GM18868 (cell line): ENCODE measurements at regions not wholly inside any gene's neighbourhood (a gene's known extent, or its start where the extent isn't known, plus 50 kb on each side); places are given as distances from the start of the nearest gene placed in this dataset.
"Not testable (repeated sequence)": the region's sequence is repeated elsewhere in the genome, so short reads cannot be mapped to it uniquely, and the experiment has no call there.

Experiments used
- ATAC-seq: cut with Tn5 transposase; IDR thresholded peaks from one replicate; pipeline ENCODE4 v1.9.1; 2021; ENCODE audit warnings: mild to moderate bottlenecking, moderate library complexity; ENCODE audit not compliant: unreplicated experiment

DNA sequence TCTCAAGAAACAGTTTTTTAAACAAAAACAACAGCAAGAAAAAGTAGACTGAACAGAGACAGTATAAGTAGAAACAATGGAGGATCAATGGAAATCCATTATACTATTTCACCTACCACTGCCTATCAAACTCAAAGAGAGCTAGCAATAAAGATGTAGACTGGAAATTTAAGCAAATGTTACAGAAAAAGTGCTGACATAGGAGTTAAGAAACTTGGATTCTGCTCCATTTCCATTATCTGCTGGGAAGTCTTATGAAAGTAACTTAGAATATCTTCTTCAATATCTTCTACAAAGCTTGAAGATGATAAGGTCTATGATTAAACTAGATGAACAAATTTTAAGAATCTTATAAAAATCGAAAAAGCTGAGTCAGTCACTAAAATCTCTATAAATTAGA is 1469.8 kb upstream of the C9orf72 start:
- ATAC-seq, result no peak

DNA sequence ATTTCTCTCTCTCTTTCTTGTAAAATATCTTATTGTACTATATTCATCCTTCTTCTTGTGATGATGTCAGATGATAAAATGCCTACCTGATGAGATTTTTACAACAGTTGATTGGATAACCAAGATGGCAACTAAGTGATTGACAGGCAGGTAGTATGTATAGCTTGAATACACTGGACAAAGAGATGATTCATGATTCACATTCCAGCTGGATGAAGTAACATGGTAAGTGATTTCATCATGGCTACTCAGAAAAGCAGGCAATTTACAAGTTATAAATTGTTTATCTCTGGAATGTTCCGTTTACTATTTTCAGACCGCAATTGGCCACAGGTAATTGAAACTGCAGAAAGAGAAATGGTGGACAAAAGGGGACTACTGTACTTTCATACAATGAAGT is 1471.7 kb upstream of the C9orf72 start:
- ATAC-seq, result no peak

DNA sequence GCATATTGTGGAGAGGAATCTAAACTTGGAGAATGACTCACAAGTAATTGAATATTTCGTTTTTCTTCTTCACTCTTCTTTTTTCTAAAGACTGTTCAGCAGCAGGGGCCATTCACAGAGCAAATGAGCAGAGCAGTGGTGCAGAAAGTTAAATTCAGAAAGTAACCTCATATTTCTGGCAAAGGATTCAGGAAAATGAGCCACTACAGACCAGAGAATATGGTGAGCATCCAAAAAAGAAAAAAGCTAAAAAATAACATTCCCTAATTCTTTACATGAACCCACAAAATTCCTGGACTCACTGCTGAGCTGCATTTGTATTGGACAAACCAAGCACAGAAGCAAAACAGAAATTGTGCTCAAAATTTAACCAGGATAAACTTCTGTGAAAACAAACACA is 1486.8 kb upstream of the C9orf72 start:
- ATAC-seq, result no peak

DNA sequence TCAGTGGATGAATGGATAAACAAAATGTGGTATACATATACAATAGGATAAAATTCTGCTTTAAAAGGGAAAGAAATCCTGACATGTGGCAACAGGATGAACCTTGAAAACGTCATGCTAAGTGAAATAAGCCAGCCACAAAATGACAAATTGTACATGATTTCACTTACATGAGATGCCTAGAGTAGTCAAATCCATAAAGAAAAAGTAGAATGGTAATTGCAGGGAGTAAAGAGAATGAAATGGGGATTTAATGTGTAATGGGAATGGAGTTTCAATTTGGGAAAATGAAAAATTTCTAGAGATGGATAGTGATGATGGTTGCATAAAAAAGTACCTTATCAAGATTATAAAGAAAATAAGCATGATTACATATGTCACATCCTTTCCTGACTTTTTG is 1489.2 kb upstream of the C9orf72 start:
- ATAC-seq, result no peak

DNA sequence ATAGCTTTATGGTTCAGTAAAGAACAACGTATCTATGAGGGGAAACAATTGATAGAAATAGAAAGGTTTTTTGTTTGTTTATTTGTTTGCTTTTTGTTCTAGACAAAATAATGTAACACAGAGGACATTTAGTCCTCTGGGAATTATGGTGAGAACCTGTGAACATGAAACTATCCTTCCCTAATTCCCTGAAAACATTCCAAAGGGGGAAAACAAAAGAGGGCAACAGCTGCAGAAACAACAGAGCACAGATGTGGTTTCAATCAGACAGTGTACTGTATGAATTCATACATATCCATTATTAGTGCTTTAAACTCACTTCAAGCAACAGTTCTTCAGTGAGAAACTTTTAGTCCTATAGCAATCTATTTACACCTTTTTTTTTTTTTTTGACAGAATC is 1489.8 kb upstream of the C9orf72 start:
- ATAC-seq, result no peak

DNA sequence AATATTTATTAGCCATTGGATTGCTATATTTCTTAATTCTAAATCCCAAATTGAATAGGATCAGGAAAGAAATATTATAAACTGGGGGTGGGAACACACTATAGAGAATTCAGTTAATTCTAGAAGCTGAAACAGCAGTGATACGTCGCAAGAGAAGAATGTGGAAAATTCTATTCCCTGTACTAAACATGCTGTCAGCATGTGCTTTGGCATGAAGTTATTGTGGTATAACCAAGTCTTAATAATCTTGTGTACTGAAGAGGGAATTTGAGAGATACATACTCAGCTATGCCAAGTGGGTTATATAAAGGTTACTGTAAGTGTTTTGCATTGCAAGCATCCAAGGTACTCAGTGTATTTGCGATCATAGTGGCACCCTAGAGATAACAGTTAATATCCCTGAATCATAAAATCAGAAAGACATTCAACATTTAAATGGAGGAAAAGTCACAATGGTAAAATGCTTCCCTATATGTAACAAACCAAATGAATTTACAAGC is 1492.9 kb upstream of the C9orf72 start:
- no peak for ATAC-seq

DNA sequence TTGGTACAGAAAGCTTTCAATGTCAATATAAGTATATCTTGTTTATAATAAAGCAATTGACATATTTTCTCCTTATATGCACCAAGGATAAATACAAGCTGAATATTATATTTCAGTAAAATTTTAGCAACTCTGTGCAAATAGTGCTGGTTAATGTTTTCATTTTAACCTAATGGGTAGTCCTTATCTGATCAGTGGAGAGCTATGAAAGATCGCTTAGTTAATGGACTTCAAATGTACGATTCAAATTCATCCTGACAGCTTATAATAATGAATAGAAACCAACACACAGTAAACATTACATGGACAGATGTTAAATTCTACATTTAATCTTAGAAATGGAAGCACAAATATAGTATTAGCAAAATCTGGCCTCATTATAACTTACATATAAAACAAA is 1495.2 kb upstream of the C9orf72 start:
- no peak for ATAC-seq

DNA sequence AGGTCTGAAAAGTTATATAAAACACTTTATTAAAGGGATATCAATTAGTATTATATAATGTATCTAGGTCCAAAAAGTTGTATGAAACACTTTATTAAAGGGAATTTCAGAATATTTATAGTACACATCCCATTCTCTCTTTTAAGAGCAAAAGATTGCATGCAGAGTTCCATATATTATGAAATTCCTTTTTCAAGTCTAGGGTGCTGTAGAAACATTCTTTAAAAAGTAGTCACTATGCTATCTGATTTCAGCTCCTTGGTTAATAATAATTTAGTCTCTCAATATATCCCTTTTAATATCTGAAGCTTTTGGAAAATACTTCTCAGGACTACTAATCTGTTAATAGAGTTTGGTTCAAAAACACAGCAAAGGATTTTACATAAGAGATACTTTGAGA is 1496.1 kb upstream of the C9orf72 start:
- no peak for ATAC-seq

DNA sequence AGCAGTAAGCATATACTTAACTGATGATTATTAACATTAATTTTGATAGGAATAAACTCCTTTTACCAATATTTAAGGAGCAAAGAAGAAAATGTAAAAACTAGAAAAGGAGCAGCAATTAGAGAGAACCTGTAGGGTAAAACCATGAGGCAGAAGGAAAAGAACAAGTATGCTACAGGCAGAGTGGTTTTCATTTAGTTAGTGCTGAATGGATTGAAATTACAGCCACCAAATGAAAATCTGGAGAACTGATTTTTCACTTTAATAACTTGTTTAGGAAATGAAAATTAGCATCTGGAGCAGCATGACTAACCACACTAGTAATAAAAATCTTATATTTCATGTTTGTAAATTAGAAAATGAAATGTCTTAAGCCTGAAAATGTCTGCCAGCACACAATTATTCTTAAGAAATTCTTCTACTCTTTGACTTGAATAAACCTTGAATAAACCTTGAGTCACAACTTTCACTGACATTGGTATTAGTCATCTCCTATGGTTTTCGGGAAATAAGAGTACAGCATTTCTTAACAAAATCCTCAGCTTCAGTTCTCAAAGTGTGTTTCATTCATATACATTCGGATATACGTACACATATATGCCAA is 1504.9 kb upstream of the C9orf72 start:
- no peak for ATAC-seq

DNA sequence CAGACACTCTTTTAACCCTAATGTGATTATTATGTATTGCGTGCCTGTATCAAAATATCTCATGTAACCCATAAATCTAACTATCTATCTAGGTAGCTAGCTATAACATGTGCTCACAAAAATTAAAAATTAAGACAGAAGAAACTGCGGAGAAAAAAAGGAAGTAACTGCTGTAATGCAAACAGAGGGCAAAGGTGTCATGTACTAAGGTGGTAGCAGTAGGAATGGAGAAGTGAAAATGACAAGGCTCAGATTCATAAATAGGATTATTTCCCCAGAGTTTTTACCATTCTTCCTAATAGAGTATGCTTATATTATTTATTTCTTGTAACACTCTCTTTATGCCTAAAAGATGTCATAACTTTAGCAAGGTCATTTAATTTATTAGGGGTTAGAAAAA is 1527.5 kb upstream of the C9orf72 start:
- ATAC-seq, result peak; percentile 83

DNA sequence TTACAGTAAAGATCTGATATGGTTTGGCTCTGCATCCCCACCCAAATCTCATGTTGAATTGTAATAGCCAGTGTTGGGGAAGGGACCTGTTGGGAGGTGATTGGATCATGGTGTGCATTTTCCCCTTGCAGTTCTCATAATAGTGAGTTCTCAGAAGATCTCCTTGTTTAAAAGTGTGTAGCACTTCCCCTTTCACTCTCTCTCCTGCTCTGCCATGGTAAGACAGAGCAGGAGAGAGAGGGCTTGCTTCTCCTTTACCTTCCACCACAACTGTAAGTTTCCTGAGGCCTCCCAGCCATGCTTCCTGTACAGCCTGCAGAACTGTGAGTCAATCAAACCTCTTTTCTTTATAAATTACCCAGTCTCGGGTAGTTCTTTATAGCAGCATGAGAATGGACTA is 1530.9 kb upstream of the C9orf72 start:
- ATAC-seq, result not testable (repeated sequence)

DNA sequence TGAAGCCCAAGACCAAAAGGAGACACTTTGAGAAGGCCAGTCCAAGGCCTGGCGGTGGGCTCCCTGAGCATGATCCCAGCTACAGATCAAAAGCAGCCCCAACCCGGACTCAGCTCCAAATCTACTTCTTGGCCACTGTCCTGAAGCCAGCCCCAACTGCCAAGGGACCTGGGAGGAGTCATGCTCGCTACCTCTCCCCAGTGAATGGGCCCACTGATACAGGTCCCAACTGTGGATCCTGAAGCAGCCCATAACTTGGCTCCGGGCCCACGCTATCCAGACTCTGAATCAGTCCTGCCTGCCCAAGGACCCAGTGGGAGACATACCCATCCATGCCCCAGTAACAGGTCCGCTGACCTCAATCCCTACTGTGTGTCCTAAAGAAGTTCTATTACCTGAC is 1545.3 kb upstream of the C9orf72 start:
- no peak for ATAC-seq

DNA sequence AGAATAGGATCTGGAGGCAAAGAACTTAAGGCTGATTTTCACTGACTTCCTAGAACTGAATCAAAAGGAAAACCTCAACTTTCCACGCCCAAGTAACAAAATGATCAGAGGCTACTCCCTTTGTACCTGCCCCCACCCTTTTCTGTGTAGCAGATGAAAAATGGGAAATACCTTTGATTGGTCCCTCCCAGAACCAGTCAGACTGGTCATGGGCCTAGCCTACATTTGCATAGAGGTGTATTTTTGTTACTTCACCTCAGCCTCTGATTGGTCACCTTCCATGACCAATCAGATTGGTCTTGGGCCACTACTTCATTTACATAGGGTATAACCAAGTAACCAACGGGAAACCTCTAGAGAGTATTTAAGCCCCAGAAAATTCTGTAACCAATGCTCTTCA is 1553.5 kb upstream of the C9orf72 start:
- ATAC-seq, result no peak

DNA sequence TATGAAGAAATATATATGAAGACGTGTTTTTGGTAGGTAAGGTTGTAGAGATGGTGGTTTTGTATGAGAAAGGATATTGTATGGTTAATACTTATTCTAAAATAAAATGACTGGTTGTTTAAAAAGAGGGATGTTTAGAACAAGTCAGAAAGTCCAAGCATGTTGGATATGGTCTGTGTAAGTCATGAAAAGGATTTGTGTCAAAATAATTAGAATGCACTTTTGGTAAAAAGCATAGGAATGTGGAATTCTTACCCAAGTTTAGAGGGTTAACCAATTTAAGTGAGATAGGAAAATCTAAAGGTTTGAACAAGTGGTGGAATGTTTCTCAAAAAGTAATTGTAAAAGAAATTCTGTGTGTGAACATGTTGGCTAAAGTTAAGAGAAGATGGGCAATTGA is 1556.5 kb upstream of the C9orf72 start:
- no peak for ATAC-seq

DNA sequence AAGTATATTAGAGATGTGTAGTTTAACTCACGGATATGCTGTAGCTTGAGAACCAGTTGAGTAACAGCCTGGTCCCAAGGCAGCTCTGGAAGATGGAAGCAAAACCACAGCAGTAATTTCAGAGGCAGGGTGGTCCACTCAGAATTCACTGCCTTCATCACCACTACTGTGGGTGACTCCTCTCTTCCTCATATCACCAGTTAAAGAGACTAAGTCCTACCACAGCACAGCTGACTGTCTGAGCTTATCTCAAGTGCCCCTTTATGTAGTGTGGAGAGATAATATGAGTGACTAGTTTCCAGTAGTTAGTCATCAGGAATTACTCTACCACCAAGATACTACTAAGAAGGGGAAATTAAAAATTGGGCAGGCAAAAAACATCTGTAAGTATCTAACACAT is 1571.2 kb upstream of the C9orf72 start:
- no peak for ATAC-seq

DNA sequence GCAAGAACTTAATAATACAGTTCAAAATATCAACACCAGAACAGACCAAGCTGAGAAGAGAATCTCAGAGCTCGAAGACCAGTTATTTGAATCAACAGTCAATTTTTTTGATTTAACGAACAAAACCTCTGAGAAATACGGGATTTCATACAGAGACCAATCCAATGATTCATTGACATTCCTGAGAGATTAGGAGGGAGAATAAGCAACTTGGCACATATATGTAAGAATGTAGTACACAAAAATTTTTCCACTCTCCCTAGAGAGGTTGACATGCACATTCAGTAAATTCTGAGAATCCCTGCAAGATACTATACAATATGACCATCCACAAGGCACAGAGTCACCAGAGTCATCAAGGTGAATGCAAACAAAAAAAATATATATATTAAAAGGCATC is 1577.3 kb upstream of the C9orf72 start:
- no peak for ATAC-seq

DNA sequence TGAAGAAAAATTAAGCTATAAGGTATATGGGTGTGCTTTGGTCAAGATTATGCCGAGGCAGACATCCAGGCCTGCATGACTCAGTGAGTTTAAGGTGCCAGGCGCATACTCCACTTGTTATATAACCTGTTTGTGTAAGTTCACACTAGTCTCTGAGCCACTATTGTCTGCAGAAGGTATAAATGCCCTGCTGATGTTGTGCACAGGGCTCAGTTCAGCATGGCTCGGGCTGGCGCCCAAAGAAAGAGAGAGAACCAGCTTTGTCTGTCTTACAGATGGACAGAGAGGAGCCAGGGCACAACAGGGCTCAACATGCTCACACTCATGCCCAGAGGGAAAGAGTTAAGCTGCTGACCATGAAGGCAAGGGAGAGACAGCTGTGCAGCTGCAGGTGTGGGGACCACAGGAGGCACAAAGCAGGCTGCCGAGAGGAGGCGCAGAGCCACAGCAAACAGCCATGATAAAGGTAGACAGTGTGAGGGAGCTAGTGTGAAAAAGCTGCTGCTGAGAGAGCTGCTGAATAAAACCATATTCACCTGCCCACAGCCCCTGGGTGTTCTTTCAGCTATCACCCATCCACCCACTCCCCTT is 1587.6 kb upstream of the C9orf72 start:
- no peak for ATAC-seq

DNA sequence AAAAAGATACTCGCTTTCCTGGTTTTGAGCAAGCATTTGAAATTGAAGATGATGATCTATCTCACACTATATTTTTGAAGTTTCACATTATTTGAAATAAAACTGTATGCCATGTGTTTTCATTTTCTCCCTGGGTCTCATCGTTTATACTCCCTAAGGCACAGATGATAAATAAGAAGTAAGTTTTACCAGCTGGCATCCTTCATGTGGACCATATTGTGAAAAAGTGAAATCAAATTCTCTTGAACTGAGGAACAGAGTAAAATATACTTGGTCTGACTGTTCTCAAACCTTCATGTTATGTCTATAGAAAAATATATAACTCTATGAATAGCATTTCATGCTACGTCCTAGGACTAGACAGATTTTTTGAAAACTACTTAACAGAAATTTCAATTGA is 1600.9 kb upstream of the C9orf72 start:
- ATAC-seq, result no peak

DNA sequence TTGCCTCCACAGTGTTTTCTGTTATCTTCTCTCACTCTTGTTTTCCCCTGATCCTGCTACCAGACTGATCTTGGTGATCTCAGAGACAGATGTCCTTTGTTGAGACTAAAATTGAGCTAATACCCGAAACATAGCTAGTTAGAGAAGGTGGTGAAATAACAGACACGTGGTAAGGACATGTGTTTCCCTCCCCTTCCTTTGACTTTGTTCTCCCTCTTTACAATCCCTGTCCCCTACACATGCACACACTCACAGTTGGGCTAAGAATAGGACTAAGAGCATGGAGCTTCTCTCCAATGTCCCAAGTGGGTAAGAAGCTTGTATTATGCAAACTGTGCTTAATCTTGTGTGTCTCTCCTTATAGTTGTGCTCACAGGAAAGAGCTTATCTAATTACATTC is 1603.0 kb upstream of the C9orf72 start:
- ATAC-seq, result no peak

DNA sequence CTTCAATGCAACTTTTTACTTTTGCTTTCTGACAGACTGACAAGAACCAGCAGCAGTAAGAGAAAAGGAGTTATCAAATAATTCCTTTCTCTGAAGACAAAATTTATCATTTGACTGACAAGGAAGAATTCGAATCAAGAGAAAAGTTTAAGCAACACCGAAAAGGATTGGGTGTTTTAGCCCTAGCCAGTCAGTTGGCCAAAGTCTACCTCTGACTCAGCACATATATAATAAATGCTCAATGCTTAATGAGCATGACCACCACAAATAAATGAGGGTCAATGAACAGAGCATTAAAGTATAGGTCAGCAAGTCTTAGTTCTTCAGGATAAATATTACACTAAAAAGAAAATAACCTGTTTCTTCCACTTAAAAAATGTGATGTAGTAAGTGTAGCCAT is 1603.5 kb upstream of the C9orf72 start:
- no peak for ATAC-seq

DNA sequence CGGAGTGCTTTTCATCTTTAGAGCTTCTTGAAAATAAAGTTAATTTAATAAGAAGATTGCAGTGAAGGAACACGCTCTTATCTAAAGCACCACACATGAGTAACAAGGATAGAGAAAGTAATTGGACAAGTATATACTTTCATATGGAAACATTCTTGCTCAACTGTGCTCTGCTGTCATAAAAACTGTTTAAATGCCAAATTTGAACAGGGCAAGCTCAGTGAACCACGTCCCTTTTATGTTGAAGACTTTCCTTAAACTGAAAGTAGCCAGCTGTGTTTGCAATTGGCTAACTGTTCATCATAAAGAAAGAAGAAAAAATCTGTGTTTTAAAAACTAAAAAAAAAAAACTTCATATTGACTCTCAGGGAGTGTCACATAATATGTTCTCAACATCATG is 1610.7 kb upstream of the C9orf72 start:
- ATAC-seq, result no peak

DNA sequence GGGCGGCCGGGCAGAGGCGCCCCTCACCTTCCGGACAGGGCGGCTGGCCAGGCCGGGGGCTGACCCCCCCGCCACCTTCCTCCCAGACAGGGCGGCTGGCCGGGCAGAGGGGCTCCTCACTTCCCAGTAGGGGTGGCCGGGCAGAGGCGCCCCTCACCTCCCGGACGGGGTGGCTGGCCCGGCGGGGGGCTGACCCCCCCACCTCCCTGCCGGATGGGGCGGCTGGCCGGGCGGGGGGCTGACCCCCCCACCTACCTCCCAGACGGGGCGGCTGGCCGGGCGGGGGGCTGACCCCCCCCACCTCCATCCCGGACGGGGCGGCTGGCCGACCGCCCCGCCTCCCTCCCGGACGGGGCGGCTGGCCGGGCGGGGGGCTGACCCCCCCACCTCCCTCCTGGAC is 1615.5 kb upstream of the C9orf72 start:
- not testable (repeated sequence) for ATAC-seq

DNA sequence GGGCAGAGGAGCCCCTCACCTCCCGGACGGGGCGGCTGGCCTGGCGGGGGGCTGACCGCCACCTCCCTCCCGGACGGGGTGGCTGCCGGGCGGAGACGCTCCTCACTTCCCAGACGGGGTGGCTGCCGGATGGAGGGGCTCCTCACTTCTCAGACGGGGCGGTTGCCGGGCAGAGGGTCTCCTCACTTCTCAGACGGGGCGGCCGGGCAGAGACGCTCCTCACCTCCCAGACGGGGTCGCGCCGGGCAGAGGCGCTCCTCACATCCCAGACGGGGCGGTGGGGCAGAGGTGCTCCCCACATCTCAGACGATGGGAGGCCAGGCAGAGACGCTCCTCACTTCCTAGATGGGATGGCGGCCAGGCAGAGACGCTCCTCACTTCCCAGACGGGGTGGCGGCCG is 1615.9 kb upstream of the C9orf72 start:
- not testable (repeated sequence) for ATAC-seq
